KOPT-K1 (cell line): ENCODE measurements at regions not wholly inside any gene's neighbourhood (a gene's known extent, or its start where the extent isn't known, plus 50 kb on each side); places are given as distances from the start of the nearest gene placed in this dataset.

Experiments
- H3K27ac ChIP-seq: fragments of 200-600 bp; sonication (generic); 2 replicates; pipeline ENCODE4 v1.5.1; 2016; ENCODE audit warnings: antibody characterized with exemption, mild to moderate bottlenecking, low read depth, low read length; ENCODE audit not compliant: poor library complexity, severe bottlenecking
- H3K36me3 ChIP-seq: fragments of 200-600 bp; sonication (generic); 2 replicates; pipeline ENCODE4 v1.5.1; 2017; ENCODE audit warnings: antibody characterized with exemption, mild to moderate bottlenecking, low read length, moderate library complexity; ENCODE audit not compliant: insufficient read depth
- H3K9me3 ChIP-seq: fragments of 200-600 bp; sonication (generic); 2 replicates; pipeline ENCODE4 v1.5.1; 2017; ENCODE audit warnings: antibody characterized with exemption, low read length, mild to moderate bottlenecking; ENCODE audit not compliant: insufficient read depth, poor library complexity, severe bottlenecking

DNA sequence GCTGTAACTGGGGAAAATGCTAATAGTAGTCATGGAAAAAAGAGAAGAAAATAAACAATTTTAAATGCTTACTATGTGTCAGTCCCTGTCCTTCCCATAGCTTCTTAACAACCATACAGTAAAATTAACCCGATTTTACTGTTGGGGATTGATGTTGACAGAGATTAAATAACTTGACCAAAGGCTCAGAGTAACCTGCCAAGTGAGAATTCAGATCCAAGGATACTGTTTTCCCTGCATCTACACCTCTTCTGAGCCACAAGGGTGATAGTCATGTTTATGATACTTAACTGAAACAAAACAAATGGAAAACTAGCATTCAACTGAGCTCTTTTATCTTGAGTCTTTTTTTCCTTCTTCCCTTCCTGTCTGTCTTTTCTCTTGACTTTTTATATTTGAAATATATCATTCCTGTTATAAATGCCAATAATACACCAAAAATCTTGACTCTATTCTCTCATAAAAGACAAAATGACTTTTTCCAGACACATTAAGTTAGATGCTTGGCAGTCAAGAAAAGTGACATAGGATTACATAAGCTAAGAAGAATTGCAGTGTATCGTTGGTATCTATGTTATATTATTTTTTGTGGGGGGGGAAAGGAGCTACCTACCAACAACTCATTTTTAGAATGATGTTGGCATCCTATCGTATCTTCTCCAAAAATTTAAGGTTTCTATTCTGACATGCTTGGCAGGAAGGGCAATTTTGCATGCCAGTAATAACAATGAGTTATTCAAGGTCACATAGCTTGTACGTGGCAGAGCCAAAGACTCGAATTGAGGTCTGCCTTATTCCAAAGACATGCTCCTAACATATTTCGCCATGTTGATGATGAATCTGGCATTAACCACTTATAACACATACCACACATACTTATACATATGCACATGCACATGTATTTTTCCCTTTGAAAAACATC is 306.6 kb upstream of the KCNH8 start:
- Histone ChIP-seq H3K9me3 (no peaks in the 10 kb centered on the region), H3K36me3 (no peaks in the 10 kb centered on the region), H3K27ac (no peak overlapping the region)

DNA sequence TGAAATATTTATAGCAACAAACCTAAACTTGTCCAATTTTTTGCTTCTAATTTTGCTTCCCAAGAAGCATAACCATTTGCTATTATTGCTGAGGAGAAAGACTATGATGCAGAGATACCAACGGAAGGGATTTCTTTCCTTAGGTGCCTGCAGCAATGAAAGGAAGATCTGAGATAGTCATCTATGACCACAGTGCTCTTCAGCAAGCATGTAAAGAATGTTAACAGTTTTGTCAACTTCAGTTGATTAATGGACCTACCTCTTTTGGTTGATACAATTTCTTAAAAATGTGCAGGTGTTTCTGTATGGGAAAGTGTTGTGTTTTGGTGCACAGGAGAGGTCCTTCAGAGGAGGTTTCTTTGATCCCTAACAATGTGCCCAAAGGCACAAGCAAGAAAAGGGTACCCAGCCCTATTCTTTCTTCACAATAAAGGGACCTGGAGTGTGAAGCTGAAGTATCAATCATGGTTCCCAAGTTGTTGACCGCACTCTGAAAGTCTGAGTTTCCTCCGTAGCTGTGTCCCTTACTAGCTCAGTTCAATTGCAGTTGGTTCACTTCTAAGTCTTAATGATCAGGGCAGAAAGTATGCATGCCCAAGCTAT is 307.7 kb upstream of the KCNH8 start:
- Histone ChIP-seq H3K9me3 (no peaks in the 10 kb centered on the region), H3K27ac (no peak overlapping the region), H3K36me3 (no peaks in the 10 kb centered on the region)

DNA sequence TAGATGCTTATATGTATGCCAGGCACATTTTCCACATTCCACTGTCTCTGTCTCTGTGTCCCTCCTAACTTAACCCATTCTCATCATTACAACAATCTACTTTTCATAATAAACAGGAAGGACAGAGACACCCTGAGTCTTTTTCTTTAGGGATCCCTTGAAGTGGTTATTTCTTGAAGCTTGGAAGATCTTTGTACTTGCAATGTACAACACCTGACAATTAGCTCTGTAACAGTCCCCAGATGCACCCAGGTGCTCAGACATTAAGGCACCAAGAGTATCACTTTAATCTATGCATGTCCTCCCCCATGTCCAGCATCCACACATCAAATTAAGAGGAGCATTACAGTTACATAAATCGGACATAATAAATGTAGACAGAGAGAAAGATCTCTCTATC is 309.6 kb upstream of the KCNH8 start:
- Histone ChIP-seq H3K27ac (no peak overlapping the region), H3K9me3 (no peaks in the 10 kb centered on the region), H3K36me3 (no peaks in the 10 kb centered on the region)

DNA sequence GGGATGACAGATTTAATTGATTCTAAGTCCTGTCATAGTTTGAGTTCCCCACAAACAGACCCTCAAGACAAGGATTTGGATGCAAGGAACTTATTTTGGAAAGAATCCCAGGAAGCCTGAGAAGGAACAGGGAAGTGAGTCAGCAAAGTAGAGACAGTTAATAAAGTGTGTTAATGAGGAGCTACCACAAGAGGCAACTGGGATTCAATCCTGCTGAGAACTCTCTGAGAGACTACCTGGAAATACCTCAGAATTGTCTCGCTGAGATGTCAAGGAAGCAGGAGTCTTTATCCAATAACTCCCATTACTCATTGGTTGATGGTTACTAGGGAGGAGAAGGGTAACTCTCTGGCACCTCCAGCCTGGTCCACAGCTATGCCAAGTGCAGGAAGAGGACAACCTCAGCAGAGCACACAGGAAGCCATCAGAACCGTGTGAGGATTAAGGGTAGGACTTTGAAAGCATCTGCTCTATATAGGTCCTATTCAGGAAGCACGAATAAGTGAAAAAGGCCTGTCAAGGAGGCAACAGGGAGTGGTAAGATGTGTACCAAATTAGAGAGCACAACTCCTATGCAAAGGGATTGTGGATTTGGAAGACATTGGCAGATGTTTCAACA is 311.1 kb upstream of the KCNH8 start:
- Histone ChIP-seq H3K9me3 (no peaks in the 10 kb centered on the region), H3K36me3 (no peaks in the 10 kb centered on the region), H3K27ac (no peak overlapping the region)

DNA sequence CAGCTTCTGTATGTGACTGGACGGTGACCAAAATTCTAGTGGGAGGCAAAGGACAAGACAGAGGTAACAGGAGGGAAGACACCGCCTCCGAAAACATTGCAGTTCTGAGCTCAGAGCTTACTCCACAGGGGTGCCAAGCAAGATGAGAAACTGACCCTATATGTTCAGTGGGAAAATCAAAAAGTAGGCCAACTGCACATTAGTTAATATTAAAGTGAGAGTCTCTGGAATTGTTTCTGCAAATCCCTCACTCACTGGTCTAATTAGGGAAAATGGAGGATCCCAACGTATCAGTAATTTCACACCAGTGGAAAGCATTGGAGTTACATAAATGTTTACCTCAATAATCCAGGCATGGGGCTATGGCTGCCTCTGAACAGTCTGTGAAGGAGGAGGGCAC is 313.3 kb upstream of the KCNH8 start:
- Histone ChIP-seq H3K9me3 (no peaks in the 10 kb centered on the region), H3K27ac (no peak overlapping the region), H3K36me3 (no peaks in the 10 kb centered on the region)

DNA sequence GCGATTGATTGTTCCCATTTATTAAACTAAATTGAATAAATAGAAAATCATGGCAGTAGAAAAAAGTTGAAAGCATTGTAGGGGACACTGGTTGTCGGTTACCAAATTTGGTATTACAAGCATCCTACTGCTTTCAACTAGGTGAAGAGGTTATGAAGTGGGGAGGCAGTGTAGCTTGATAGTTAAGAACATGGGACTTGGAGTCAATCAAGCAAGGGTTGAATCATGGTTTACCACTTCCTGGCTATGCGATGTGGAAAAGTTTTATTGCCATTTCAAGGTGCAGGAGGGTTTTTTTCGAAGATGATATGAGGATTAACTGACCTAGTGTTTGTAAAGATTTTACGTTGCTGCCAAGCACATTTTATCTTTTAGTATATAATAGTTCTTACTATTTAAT is 318.2 kb upstream of the KCNH8 start:
- Histone ChIP-seq H3K9me3 (no peaks in the 10 kb centered on the region), H3K27ac (no peak overlapping the region), H3K36me3 (no peaks in the 10 kb centered on the region)

DNA sequence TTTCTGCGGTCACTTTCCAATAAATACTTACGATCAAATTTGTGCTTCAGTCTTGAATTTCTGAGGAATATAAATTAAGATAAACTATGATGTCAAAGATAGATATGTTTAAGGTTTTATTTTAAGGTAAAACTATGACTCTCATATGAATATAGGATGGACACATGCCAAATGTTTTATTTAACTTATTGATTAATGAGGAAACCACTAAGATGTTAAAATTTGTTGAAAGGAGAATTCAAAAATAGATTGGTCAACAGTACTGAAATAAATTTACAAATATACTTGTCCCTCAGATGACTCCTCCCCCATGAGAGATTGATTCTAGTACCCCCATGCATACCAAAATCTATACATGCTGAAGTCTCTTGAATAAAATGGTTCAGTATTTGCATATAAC is 319.7 kb upstream of the KCNH8 start:
- H3K36me3 ChIP-seq: no peaks in the 10 kb centered on the region
- no peak overlapping the region for H3K27ac ChIP-seq
- no peaks in the 10 kb centered on the region for H3K9me3 ChIP-seq

DNA sequence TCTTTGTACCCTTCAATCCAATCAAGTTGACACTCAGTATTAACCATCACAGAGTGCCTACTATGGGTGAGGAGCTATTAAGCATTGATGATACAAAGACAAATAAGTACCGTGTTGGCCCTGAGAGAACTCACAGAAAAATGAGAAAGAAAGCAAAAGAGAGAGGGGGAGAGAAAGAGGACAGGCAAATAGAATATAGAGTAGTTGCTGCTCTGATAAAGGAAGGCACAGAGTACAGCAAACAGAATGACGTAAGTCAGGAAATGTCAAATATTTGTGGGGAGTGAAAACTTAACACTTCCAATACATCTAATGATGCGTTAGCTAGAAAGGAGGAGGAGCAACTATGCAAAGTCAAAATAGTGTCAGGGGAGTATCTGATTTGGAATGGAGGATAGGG is 320.6 kb upstream of the KCNH8 start:
- Histone ChIP-seq H3K9me3 (no peaks in the 10 kb centered on the region), H3K36me3 (no peaks in the 10 kb centered on the region), H3K27ac (no peak overlapping the region)

DNA sequence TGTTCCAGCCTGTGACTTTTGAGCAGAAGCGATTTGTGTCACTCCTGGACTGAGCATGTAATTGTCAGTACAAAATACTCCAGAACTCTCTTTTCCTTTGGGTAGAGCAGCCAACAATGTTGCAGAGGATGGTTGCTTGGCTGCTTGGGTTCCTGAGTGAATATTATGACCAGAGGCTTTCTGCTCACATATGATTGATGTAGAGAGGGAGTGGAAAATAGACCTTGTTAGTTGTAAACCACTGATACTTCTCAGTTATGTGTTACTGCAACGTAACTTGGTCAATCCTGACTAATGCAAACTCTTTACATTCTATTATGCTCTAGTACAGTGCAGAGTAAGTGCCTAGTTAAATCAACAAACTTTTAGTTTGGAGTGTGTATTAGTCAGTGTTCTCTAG is 322.6 kb upstream of the KCNH8 start:
- H3K9me3 ChIP-seq: no peaks in the 10 kb centered on the region
- H3K36me3 ChIP-seq: no peaks in the 10 kb centered on the region
- H3K27ac ChIP-seq: no peak overlapping the region

DNA sequence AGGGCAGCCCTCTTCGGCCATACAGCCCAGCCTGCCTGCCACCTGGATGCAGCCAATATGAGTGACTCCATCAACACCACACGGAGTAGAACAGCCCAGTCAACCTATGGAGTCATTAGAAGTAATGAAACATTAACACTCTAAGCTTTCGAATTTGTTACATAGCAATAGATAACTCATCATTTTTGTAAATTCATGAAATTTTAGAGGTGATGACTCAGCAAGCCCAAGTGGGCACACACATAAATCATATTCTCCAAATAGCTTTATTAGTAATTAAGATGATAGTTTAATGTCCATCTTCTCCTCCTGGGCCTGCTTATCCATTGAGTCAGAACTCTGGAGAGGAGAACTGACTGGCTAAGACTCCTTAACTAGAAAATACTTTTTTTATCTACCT is 335.0 kb upstream of the KCNH8 start:
- Histone ChIP-seq H3K27ac (no peak overlapping the region), H3K36me3 (no peaks in the 10 kb centered on the region)

DNA sequence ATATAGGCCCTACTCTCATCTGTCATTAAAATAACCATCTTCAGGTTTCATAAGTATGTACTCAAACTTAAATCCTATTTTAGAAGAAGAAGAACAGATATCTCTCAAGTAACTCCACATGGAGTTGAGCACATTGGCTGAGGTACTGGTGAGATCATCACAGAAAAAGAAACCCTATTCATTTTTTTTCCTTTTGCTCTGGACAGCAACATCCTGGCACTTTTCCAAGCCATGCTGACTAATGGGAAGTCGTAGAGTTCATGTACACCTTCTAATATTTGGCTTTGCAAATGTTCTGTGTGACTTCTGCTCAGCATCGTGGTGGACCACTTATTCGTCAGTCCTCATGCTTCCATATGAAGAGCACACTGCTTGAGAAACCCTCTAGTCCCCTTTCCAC is 336.0 kb upstream of the KCNH8 start:
- Histone ChIP-seq H3K9me3 (no peaks in the 10 kb centered on the region), H3K27ac (no peak overlapping the region), H3K36me3 (no peaks in the 10 kb centered on the region)

More for the DNA sequence above, 335.0 kb upstream of the KCNH8 start:
- H3K9me3 ChIP-seq: no peaks in the 10 kb centered on the region

DNA sequence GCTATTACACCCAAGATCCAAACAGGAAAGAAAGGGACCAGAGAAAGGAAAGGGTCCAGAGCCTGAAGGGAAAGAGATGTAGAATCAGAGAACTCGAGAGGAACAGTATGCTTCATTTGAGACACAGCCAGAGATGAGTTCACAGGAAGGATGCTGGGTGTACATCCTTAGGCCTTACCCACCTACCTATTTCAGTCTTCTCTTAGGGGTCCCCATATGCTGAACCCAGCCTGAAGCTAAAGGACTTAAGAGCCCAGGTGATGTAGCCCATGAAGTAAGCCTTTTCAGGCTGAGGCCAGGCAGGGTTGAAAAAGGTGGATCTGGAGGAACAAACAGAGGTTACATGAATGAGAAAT is 338.0 kb upstream of the KCNH8 start:
- Histone ChIP-seq H3K27ac (no peak overlapping the region), H3K36me3 (no peaks in the 10 kb centered on the region), H3K9me3 (no peaks in the 10 kb centered on the region)

DNA sequence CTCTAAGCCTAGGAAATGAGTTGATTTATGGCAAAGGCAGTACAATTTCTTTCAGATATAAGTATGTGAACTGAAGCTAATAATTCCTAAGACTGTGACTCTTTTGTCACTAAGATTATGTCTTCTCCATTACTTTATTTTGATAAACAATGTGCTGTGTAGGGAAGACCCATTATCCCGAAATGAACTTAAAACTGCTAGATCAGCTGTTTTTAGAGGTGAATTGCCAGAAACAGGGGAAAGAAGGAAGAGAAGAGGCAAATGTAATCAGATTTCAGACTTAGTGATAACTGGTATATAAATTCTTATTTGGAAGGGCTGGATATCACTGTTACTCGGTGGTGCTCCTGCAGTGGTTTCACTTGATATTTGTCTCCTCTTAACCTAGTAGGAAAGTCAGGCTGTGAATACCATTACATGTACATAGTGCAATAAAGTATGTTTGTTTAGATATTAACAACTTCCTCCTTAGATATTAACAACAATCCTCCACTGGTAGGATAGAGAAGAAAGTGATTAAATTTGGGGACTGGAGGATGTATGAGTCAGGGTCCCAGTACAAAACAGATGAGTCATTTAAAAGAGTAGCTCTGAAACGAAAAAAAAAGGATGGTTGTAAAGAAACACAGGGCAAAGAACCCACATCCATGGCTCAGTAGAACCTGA is 338.5 kb upstream of the KCNH8 start:
- Histone ChIP-seq H3K27ac (no peak overlapping the region), H3K36me3 (no peaks in the 10 kb centered on the region), H3K9me3 (no peaks in the 10 kb centered on the region)

DNA sequence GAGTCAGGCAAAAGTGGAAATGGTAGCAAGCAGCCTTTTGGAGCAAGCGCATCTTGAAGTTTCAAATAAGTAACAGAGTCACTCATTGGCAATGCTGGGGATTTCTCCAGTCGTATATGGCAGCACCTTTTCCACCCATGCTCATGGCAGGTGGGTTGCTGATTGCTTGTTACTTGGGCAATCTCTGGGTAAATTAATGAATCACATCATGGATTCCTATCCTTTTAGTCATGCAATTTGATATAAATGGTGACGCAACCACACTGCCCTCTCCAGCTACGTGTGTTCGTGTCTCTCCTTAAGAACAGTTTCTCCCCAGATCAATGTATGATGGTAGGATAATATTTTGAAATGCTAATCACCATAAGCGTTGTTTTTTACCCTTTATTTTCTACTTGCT is 339.9 kb upstream of the KCNH8 start:
- no peaks in the 10 kb centered on the region for H3K9me3 ChIP-seq
- H3K36me3 ChIP-seq: no peaks in the 10 kb centered on the region
- no peak overlapping the region for H3K27ac ChIP-seq

DNA sequence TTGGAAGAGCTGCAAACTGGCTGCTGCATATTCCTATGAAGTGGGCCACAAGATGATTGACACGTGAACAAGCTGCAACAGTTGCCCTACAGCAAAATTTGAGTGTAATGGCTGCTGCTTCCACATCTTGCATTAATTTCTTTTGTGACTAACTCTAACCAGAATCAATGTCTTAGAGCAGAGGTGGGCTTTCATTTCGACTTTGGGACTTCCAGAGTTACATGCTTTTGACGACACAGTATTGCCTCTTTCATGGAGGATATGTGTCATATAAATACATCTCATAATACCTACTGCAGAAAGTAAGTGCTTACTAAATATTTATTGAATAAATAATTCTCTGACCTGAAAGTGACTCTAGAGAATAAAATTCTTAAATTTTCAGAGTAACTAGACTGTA is 340.7 kb upstream of the KCNH8 start:
- H3K36me3 ChIP-seq: no peaks in the 10 kb centered on the region
- H3K9me3 ChIP-seq: no peaks in the 10 kb centered on the region
- no peak overlapping the region for H3K27ac ChIP-seq
